ENCODE measurements at regions not wholly inside any gene's neighbourhood (a gene's known extent, or its start where the extent isn't known, plus 50 kb on each side); places are given as distances from the start of the nearest gene placed in this dataset.

DNA sequence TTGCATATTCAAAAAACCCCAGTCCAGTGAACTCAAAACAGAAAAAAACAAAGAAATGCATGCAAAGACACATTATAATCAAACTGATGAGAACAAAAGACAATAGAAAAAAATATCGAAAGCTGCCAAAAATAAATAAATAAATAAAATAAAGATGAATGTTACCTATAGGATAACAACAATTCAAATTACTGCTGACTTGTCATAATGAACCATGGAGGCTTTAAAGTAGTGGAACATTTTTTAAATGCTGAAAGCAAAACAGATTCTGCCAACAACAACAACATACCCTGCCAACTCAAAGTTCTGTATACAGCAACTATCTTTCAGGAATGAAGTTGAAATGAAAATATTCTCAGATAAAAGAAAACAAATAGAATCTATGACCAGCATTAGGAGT lies 116.6 kb downstream of the CBLN1 start:
- no peak overlapping the region for H3K27ac Mint-ChIP-seq
- peaks cover 2% of the 10 kb centered on the region for H3K9me3 Mint-ChIP-seq (ENCODE audit: insufficient read depth)
- Histone ChIP-seq H3K4me1 (ENCODE audit: control insufficient read depth in 2 of 2, insufficient read depth in 2 of 2, low read length in 2 of 2) (no peaks in the 10 kb centered on the region), H3K4me2 (replicated peaks; ENCODE audit: low read depth, low read length, poor library complexity, severe bottlenecking) (no peak overlapping the region), H3K9ac (ENCODE audit: low read length) (no peak overlapping the region), H3K9me3 (ENCODE audit: control extremely low read depth in 1 of 3, control insufficient read depth in 2 of 3, insufficient read depth in 1 of 3, low read length in 2 of 3) (no peaks in the 10 kb centered on the region), H3K27ac (ENCODE audit: low read length in 2 of 2) (no peak overlapping the region), H2AFZ (ENCODE audit: insufficient read depth, low read depth, low read length, poor library complexity, severe bottlenecking) (no peak overlapping the region), H3K79me2 (ENCODE audit: control insufficient read depth, insufficient read depth, low read length) (no peaks in the 10 kb centered on the region), H3K27me3 (replicated peaks in 1 of 4; ENCODE audit: control extremely low read depth in 1 of 4, control insufficient read depth in 3 of 4, insufficient read depth in 4 of 4, low read length in 3 of 4) (no peaks in the 10 kb centered on the region), H3K36me3 (replicated peaks in 1 of 2; ENCODE audit: control extremely low read depth in 1 of 2, control insufficient read depth in 1 of 2, extremely low read depth in 1 of 2, insufficient read depth in 2 of 2, low read length in 1 of 2) (no peaks in the 10 kb centered on the region), H4K20me1 (ENCODE audit: control insufficient read depth, insufficient read depth, low read length, poor library complexity, severe bottlenecking) (no peaks in the 10 kb centered on the region), H3K4me3 (ENCODE audit: control extremely low read depth in 1 of 5, extremely low read depth in 1 of 5, insufficient read depth in 1 of 5, low read depth in 2 of 5, low read length in 4 of 5) (no peak overlapping the region)
- DNase-seq (no peak), ATAC-seq (ENCODE audit: low read depth) (no peak)
- peaks cover 9% of the 10 kb centered on the region for H3K27me3 Mint-ChIP-seq
- H3K4me1 Mint-ChIP-seq, result no peaks in the 10 kb centered on the region
- ChIA-PET CTCF (no interaction called here), POLR2A (no interaction called here)
- TF ChIP-seq, protein P1, sequence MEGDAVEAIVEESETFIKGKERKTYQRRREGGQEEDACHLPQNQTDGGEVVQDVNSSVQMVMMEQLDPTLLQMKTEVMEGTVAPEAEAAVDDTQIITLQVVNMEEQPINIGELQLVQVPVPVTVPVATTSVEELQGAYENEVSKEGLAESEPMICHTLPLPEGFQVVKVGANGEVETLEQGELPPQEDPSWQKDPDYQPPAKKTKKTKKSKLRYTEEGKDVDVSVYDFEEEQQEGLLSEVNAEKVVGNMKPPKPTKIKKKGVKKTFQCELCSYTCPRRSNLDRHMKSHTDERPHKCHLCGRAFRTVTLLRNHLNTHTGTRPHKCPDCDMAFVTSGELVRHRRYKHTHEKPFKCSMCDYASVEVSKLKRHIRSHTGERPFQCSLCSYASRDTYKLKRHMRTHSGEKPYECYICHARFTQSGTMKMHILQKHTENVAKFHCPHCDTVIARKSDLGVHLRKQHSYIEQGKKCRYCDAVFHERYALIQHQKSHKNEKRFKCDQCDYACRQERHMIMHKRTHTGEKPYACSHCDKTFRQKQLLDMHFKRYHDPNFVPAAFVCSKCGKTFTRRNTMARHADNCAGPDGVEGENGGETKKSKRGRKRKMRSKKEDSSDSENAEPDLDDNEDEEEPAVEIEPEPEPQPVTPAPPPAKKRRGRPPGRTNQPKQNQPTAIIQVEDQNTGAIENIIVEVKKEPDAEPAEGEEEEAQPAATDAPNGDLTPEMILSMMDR (IDR thresholded peaks at IDR 0.05), result no peak
- no peak for TF ChIP-seq EZH2 (IDR thresholded peaks at IDR 0.05; ENCODE audit: borderline replicate concordance, insufficient read depth, low read depth, low read length, poor library complexity, severe bottlenecking)
- intact Hi-C loops (cut with micrococcal nuclease), result no loop called here
- H3K4me3 Mint-ChIP-seq, result no peak overlapping the region
- WGBS (ENCODE audit: insufficient coverage), result no CpG with 5 or more reads among the region's 1 CpG

DNA sequence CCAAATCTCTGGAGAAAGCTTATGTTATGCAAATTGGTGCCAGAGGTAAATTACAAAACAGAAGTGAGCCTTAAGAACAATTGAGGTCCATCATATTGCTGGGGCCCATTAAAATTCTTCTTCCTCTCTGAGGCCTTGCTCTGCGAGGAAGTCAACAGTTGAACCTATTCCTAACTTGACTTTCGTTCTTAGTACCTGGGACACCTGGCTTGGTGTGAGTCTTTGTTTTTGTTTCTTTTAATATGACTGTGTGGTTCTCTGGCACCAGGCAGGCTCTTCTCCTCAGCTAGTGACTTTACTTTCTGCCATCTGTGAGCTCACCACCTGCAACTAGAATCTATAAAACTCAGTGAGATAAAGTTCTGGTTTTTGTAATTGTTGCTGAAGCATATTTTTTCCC lies 120.4 kb downstream of the CBLN1 start:
- H3K9me3 Mint-ChIP-seq (ENCODE audit: insufficient read depth), result peaks cover 4% of the 10 kb centered on the region
- Histone ChIP-seq H3K9ac (ENCODE audit: low read length) (no peak overlapping the region), H3K36me3 (replicated peaks in 1 of 2; ENCODE audit: control extremely low read depth in 1 of 2, control insufficient read depth in 1 of 2, extremely low read depth in 1 of 2, insufficient read depth in 2 of 2, low read length in 1 of 2) (no peaks in the 10 kb centered on the region), H3K4me3 (ENCODE audit: control extremely low read depth in 1 of 5, extremely low read depth in 1 of 5, insufficient read depth in 1 of 5, low read depth in 2 of 5, low read length in 4 of 5) (no peak overlapping the region), H3K4me1 (ENCODE audit: control insufficient read depth in 2 of 2, insufficient read depth in 2 of 2, low read length in 2 of 2) (no peaks in the 10 kb centered on the region), H3K27me3 (replicated peaks in 1 of 4; ENCODE audit: control extremely low read depth in 1 of 4, control insufficient read depth in 3 of 4, insufficient read depth in 4 of 4, low read length in 3 of 4) (no peaks in the 10 kb centered on the region), H2AFZ (ENCODE audit: insufficient read depth, low read depth, low read length, poor library complexity, severe bottlenecking) (no peak overlapping the region), H3K4me2 (replicated peaks; ENCODE audit: low read depth, low read length, poor library complexity, severe bottlenecking) (no peak overlapping the region), H3K79me2 (ENCODE audit: control insufficient read depth, insufficient read depth, low read length) (no peaks in the 10 kb centered on the region), H3K27ac (ENCODE audit: low read length in 2 of 2) (no peak overlapping the region), H3K9me3 (ENCODE audit: control extremely low read depth in 1 of 3, control insufficient read depth in 2 of 3, insufficient read depth in 1 of 3, low read length in 2 of 3) (no peaks in the 10 kb centered on the region), H4K20me1 (ENCODE audit: control insufficient read depth, insufficient read depth, low read length, poor library complexity, severe bottlenecking) (no peaks in the 10 kb centered on the region)
- H3K27me3 Mint-ChIP-seq, result peaks cover 5% of the 10 kb centered on the region
- ChIA-PET CTCF (no interaction called here), POLR2A (no interaction called here)
- TF ChIP-seq, protein P1 (IDR thresholded peaks at IDR 0.05), result no peak
- no peak for TF ChIP-seq EZH2 (IDR thresholded peaks at IDR 0.05; ENCODE audit: borderline replicate concordance, insufficient read depth, low read depth, low read length, poor library complexity, severe bottlenecking)
- H3K27ac Mint-ChIP-seq, result no peak overlapping the region
- WGBS (ENCODE audit: insufficient coverage), result no CpG with 5 or more reads among the region's 2 CpGs
- DNase-seq, result no peak
- intact Hi-C loops (cut with micrococcal nuclease), result no loop called here
- ATAC-seq (ENCODE audit: low read depth), result no peak
- H3K4me3 Mint-ChIP-seq, result no peak overlapping the region
- H3K4me1 Mint-ChIP-seq, result no peaks in the 10 kb centered on the region

Measured in B cell (primary cell).